Panc1 (cell line): ENCODE measurements at regions not wholly inside any gene's neighbourhood (a gene's known extent, or its start where the extent isn't known, plus 50 kb on each side); places are given as distances from the start of the nearest gene placed in this dataset.

Source experiments
- ATAC-seq: fragments of 200-7000 bp; cut with Tn5 transposase; 2 replicates; pipeline ENCODE4 v1.9.1; 2020; ENCODE audit warnings: mild to moderate bottlenecking, moderate library complexity
- BruUV-seq: library from RNA; stranded (reverse); fragments of 400-500 nt; replicated peaks from 2 replicates; lab custom pipeline; 2021; lab: Mats Ljungman, UMichigan
- CTCF ChIA-PET: fragments of 300-600 bp; sonication (Branson Sonifier 250); formaldehyde crosslinking; loops from one replicate; lab custom pipeline; 2022; ENCODE audit warnings: antibody characterized with exemption; lab: Charles Lee
- POLR2A ChIA-PET: fragments of 300-600 bp; sonication (Branson Sonifier 250); formaldehyde crosslinking; loops from one replicate; lab custom pipeline; 2022; ENCODE audit warnings: antibody characterized with exemption; lab: Charles Lee
- DNase-seq: peaks from one replicate; pipeline ENCODE4 v3.0.0-alpha.2; 2010; ENCODE audit warnings: low read depth, low spot score
- H3K27ac ChIP-seq: 2 replicates; pipeline ENCODE4 v1.5.1; 2011; ENCODE audit warnings: mild to moderate bottlenecking, low read length, inconsistent platforms
- H3K27me3 ChIP-seq: fragments of 200-500 bp; sonication (Bioruptor generic); 2 replicates; pipeline ENCODE4 v1.6.0; 2014; ENCODE audit warnings: low read length, inconsistent platforms; ENCODE audit not compliant: control insufficient read depth, insufficient read depth
- H3K36me3 ChIP-seq: fragments of 200-500 bp; sonication (Bioruptor generic); 2 replicates; pipeline ENCODE4 v1.5.1; 2014; ENCODE audit warnings: inconsistent platforms, mild to moderate bottlenecking, low read length, moderate library complexity; ENCODE audit not compliant: control insufficient read depth, insufficient read depth
- H3K4me1 ChIP-seq: 2 replicates; pipeline ENCODE4 v1.5.1; 2011; ENCODE audit warnings: inconsistent platforms, mild to moderate bottlenecking, low read length, moderate library complexity; ENCODE audit not compliant: control insufficient read depth, insufficient read depth
- H3K4me3 ChIP-seq, 2 experiments: 2 replicates each; pipeline ENCODE4 v1.5.1; 2011 to 2012; ENCODE audit warnings: low read depth in 2 of 2, low read length in 2 of 2, mild to moderate bottlenecking in 2 of 2, inconsistent platforms in 1 of 2, moderate library complexity in 1 of 2
- H3K9me3 ChIP-seq: fragments of 200-500 bp; sonication (Bioruptor generic); 2 replicates; pipeline ENCODE4 v1.5.1; 2014; ENCODE audit warnings: low read depth, mild to moderate bottlenecking, inconsistent platforms, low read length, moderate library complexity; ENCODE audit not compliant: control insufficient read depth, insufficient read depth
- CTCF ChIP-seq: fragments of 450-650 bp; IDR thresholded peaks from 2 replicates; pipeline ENCODE4 v1.5.1; 2017; ENCODE audit warnings: mild to moderate bottlenecking
- POLR2AphosphoS5 ChIP-seq: IDR thresholded peaks from 2 replicates; pipeline ENCODE4 v1.6.1; 2012; ENCODE audit warnings: mild to moderate bottlenecking, low read depth, low read length, moderate library complexity
- REST ChIP-seq, 2 experiments: IDR thresholded peaks; 2 replicates each; pipeline ENCODE4 v1.6.1; 2011 to 2012; ENCODE audit warnings: low read depth in 2 of 2, control low read depth in 1 of 2, low read length in 1 of 2, mild to moderate bottlenecking in 1 of 2, moderate library complexity in 1 of 2; ENCODE audit not compliant: insufficient read depth in 1 of 2
- SIN3A ChIP-seq: IDR thresholded peaks from 2 replicates; pipeline ENCODE4 v1.6.1; 2012; ENCODE audit warnings: low read depth, mild to moderate bottlenecking, low read length, moderate library complexity, borderline replicate concordance; ENCODE audit not compliant: insufficient read depth
- TCF7L2 ChIP-seq: IDR thresholded peaks from 2 replicates; pipeline ENCODE4 v1.6.1; 2011; ENCODE audit warnings: mild to moderate bottlenecking, low read depth, low read length, inconsistent platforms
- in situ Hi-C: cut with HindIII; loops from 2 replicates; pipeline ENCODE4 v1.10.0; 2016; ENCODE audit warnings: low sequenced_read_pairs, low pct_unique_long_range_greater_than_20kb
- intact Hi-C: fragments of 100-400 bp; cut with micrococcal nuclease; formaldehyde crosslinking; loops from one replicate; pipeline ENCODE4 v1.10.0; 2022; ENCODE audit not compliant: unreplicated experiment

- no peak overlapping the region for H3K4me3 ChIP-seq
Observed at GRCh38 chr15:62610265-62610869, 432.2 kb upstream of the TPM1 start.

GRCh38 chr15:62611002-62611401 lies 431.5 kb upstream of the TPM1 start:
- Histone ChIP-seq H3K27ac (no peak overlapping the region), H3K27me3 (no peaks in the 10 kb centered on the region), H3K9me3 (no peaks in the 10 kb centered on the region), H3K4me3 (no peak overlapping the region), H3K36me3 (no peaks in the 10 kb centered on the region), H3K4me1 (no peaks in the 10 kb centered on the region)
- DNase-seq (no peak), ATAC-seq (no peak)
- CTCF ChIA-PET = no interaction called here
- in situ Hi-C loops (no loop called here), intact Hi-C loops (no loop called here)
- BruUV-seq = no TSS peak
- no peak for TF ChIP-seq TCF7L2
- TF ChIP-seq POLR2AphosphoS5 = no peak
- TF ChIP-seq REST (IDR thresholded peaks at IDR 0.05; ENCODE audit: insufficient read depth in 1 of 2, low read depth in 2 of 2, low read length in 1 of 2) = no peak
- no peak for TF ChIP-seq SIN3A
- TF ChIP-seq CTCF = no peak
- POLR2A ChIA-PET = no interaction called here

More at GRCh38 chr15:62610265-62610869, 432.2 kb upstream of the TPM1 start:
- Histone ChIP-seq H3K9me3 (no peaks in the 10 kb centered on the region), H3K27ac (no peak overlapping the region), H3K4me1 (no peaks in the 10 kb centered on the region), H3K27me3 (no peaks in the 10 kb centered on the region), H3K36me3 (no peaks in the 10 kb centered on the region)
- POLR2A ChIA-PET = no interaction called here
- no peak for DNase-seq
- no TSS peak for BruUV-seq
- ATAC-seq = no peak
- TF ChIP-seq SIN3A (no peak), TCF7L2 (no peak), CTCF (no peak), REST (IDR thresholded peaks at IDR 0.05; ENCODE audit: insufficient read depth in 1 of 2, low read depth in 2 of 2, low read length in 1 of 2) (no peak), POLR2AphosphoS5 (no peak)
- CTCF ChIA-PET = no interaction called here
- in situ Hi-C loops = no loop called here
- intact Hi-C loops = no loop called here
